Kidney (tissue), 13 donors: ENCODE measurements at regions not wholly inside any gene's neighbourhood (a gene's known extent, or its start where the extent isn't known, plus 50 kb on each side); places are given as distances from the start of the nearest gene placed in this dataset.

ENCODE experiments used
- DNase-seq, 5 donors: peaks; one replicate each; pipeline ENCODE4 v3.0.0-alpha.2; 2013 to 2020
- FAIRE-seq: peaks from 2 replicates; lab custom pipeline; 2012; peaks lifted over from hg19 to GRCh38; lab: Jason Lieb, UNC
- H3K27ac ChIP-seq, 2 donors: one replicate each; pipeline ENCODE4 v1.7.0; 2013; ENCODE audit warnings: low read depth in 2 of 2, low read length in 2 of 2, inconsistent platforms in 1 of 2
- H3K27me3 ChIP-seq: one replicate; pipeline ENCODE4 v1.7.1; 2013; ENCODE audit warnings: low read length, inconsistent platforms; ENCODE audit not compliant: control insufficient read depth, insufficient read depth
- H3K36me3 ChIP-seq, 3 donors: one replicate each; pipeline versions ENCODE4 v1.7.0 to v1.7.1; 2013; ENCODE audit warnings: low read length in 3 of 3, control low read depth in 1 of 3, inconsistent platforms in 1 of 3; ENCODE audit not compliant: insufficient read depth in 3 of 3, control insufficient read depth in 2 of 3
- H3K4me1 ChIP-seq, 3 donors: one replicate each; pipeline versions ENCODE4 v1.7.0 to v1.7.1; 2013; ENCODE audit warnings: low read length in 3 of 3, inconsistent platforms in 1 of 3, low read depth in 1 of 3; ENCODE audit not compliant: control insufficient read depth in 2 of 3, insufficient read depth in 2 of 3
- H3K4me3 ChIP-seq, 3 donors: one replicate each; pipeline versions ENCODE4 v1.7.0 to v1.8.1; 2013; ENCODE audit warnings: low read length in 3 of 3, control low read depth in 1 of 3, inconsistent platforms in 1 of 3
- H3K9ac ChIP-seq, 3 donors: one replicate each; pipeline versions ENCODE4 v1.7.0 to v1.7.1; 2013; ENCODE audit warnings: low read length in 3 of 3, control low read depth in 1 of 3, inconsistent platforms in 1 of 3
- H3K9me3 ChIP-seq, 3 donors: one replicate each; pipeline versions ENCODE4 v1.7.0 to v1.7.1; 2013; ENCODE audit warnings: low read length in 3 of 3, control low read depth in 1 of 3, inconsistent platforms in 1 of 3; ENCODE audit not compliant: control insufficient read depth in 2 of 3, insufficient read depth in 1 of 3
- intact Hi-C: fragments of 100-400 bp; cut with DNase I; formaldehyde crosslinking; loops from one replicate; pipeline ENCODE4 v1.11.1; 2022
- TF ChIP-seq, protein P1 (sequence below): IDR thresholded peaks from 3 replicates; pipeline ENCODE4 v1.5.1; 2012; ENCODE audit warnings: mild to moderate bottlenecking, moderate library complexity, borderline replicate concordance; ENCODE audit not compliant: insufficient read depth; ENCODE audit errors: extremely low read depth
- donor health status: control.
- donor health status: control.
- donor health status: control.
- donor health status: control.
- donor health status: control.
- donor health status: DM: yes; HTN: yes; CAD: no.
- donor health status: Normal renal cell carcinoma (clear cell type).

DNA sequence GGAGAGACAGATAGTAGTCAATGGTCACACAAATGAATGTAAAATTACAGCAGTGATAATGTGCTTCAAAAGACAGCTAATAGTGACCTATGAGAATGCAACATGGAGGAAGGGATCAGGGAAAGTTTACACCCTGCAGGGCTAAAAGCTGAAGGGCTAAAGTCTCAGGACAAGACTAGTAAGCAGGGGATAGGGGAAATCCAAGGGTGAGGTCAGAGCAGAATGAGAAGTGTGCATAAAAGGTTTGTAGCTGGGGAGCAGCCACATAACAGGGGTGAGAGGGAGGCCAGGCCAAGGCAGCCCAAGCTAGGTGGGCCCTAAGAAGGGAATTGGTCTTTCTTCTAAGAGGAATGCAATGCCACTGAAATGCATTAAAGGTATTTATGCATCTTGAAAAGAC, 746.3 kb downstream of the SATB2 start:
- FAIRE-seq (no peak), DNase-seq (no peak)
- no peak overlapping the region for H3K27ac ChIP-seq
- H3K4me1 ChIP-seq, result no peaks in the 10 kb centered on the region
- no peaks in the 10 kb centered on the region for H3K27me3 ChIP-seq
- H3K9me3 ChIP-seq, result peaks cover 0 to 3% (median 0%) of the 10 kb centered on the region in 3 donors
- H3K36me3 ChIP-seq, result no peaks in the 10 kb centered on the region
- TF ChIP-seq, protein P1, sequence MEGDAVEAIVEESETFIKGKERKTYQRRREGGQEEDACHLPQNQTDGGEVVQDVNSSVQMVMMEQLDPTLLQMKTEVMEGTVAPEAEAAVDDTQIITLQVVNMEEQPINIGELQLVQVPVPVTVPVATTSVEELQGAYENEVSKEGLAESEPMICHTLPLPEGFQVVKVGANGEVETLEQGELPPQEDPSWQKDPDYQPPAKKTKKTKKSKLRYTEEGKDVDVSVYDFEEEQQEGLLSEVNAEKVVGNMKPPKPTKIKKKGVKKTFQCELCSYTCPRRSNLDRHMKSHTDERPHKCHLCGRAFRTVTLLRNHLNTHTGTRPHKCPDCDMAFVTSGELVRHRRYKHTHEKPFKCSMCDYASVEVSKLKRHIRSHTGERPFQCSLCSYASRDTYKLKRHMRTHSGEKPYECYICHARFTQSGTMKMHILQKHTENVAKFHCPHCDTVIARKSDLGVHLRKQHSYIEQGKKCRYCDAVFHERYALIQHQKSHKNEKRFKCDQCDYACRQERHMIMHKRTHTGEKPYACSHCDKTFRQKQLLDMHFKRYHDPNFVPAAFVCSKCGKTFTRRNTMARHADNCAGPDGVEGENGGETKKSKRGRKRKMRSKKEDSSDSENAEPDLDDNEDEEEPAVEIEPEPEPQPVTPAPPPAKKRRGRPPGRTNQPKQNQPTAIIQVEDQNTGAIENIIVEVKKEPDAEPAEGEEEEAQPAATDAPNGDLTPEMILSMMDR, result no peak
- no peak overlapping the region for H3K4me3 ChIP-seq
- H3K9ac ChIP-seq, result no peak overlapping the region
- intact Hi-C loops, result no loop called here

DNA sequence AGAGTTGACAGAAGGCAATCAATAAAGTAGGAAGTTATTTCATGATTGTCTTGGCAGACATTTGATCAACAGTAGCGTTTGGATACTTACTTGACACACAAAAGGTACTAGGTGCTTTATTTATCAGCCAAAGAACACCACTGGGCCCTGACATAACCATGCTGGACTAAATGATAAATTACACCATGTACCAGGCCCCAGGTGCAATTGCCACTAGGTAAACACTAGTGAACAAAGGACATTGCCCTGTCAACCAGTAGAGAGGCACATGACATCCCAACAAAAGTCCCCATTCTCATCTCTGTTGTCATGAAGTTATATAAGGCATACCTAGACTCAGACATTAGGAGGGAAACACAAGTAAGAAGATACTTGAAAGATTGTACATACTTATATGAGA, 747.2 kb downstream of the SATB2 start:
- intact Hi-C loops, result no loop called here
- H3K4me1 ChIP-seq, result no peaks in the 10 kb centered on the region
- no peak overlapping the region for H3K4me3 ChIP-seq
- H3K9ac ChIP-seq, result no peak overlapping the region
- peaks cover 0 to 3% (median 0%) of the 10 kb centered on the region in 3 donors for H3K9me3 ChIP-seq
- H3K27me3 ChIP-seq, result no peaks in the 10 kb centered on the region
- no peaks in the 10 kb centered on the region for H3K36me3 ChIP-seq
- no peak for DNase-seq
- TF ChIP-seq, protein P1, result no peak
- FAIRE-seq, result no peak
- H3K27ac ChIP-seq, result no peak overlapping the region

DNA sequence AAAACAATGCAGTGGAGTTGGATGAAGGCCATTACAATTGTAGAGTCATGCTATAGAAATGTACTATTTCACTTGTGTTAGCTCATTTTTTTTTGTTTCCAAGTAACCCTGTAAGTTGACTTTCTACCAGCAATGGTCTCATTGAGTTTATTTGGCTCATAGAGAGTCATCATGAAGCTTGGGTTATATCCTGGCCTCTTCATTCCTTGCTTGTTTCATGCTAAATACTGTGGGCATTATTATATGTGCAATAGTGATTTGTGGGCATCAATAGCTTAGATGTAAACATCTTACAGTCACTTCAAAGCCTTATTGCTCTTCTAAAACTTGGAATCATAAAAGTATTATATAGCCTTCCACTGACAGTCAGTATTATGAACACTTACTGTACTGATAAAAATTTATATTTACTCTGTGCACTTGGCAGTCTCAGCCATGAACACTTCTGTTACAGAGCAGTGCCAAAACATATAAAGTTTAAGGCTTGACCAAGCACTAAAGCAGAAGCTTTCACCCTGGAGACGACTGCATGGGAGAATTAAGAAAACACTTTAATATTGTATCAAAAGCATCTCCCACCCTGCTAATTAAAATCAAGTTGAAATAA, 751.2 kb downstream of the SATB2 start:
- TF ChIP-seq, protein P1, result no peak
- DNase-seq, result peak in 1 of 5 donors; percentile 34

DNA sequence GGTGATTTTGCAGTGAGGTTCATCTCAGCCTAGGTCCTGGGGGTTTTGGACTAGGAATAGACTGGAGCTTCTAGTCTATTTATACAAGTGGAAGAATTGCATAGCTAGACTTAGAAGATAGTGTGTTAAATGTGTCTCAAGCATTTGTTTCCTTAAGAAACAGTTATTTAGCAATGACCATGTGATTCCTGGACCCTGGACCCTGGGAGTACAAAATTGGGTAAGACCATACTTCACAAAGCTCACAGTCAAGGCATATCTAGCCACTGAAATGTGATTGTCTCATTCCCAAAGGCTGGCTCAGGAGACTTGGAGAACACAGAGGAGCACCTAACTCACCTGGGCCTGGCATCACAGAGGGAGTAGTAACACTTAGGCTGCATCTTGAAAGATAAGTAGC, 754.5 kb downstream of the SATB2 start:
- H3K4me3 ChIP-seq, result no peak overlapping the region
- H3K9me3 ChIP-seq, result no peaks in the 10 kb centered on the region
- H3K9ac ChIP-seq, result no peak overlapping the region
- intact Hi-C loops, result no loop called here
- H3K27ac ChIP-seq, result no peak overlapping the region
- no peak for DNase-seq
- H3K27me3 ChIP-seq, result no peaks in the 10 kb centered on the region
- TF ChIP-seq, protein P1, result no peak
- no peak for FAIRE-seq
- H3K36me3 ChIP-seq, result no peaks in the 10 kb centered on the region
- peaks cover 0 to 3% (median 0%) of the 10 kb centered on the region in 3 donors for H3K4me1 ChIP-seq

More for the DNA sequence above, 751.2 kb downstream of the SATB2 start:
- Histone ChIP-seq H3K4me3 (no peak overlapping the region), H3K27me3 (no peaks in the 10 kb centered on the region), H3K4me1 (peaks cover 0 to 3% (median 0%) of the 10 kb centered on the region in 3 donors), H3K27ac (no peak overlapping the region), H3K9me3 (peaks cover 0 to 3% (median 0%) of the 10 kb centered on the region in 3 donors), H3K36me3 (no peaks in the 10 kb centered on the region), H3K9ac (no peak overlapping the region)
- no peak for FAIRE-seq
- intact Hi-C loops, result no loop called here
